BLaER1 treated with 17β-estradiol and CSF1 and Interleukin-3, amounts not matched to agents 10 nM and 100 nM (cell line): ENCODE measurements at regions not wholly inside any gene's neighbourhood (a gene's known extent, or its start where the extent isn't known, plus 50 kb on each side); places are given as distances from the start of the nearest gene placed in this dataset.
A peak's percentile ranks its signal among the peaks of the same experiment; 100 is the strongest.

Source experiments
- H3K27ac ChIP-seq, 11 experiments: shearing (Covaris generic); formaldehyde crosslinking; 2 replicates each; pipeline ENCODE4 v1.8.1; 2022
- H3K27me3 ChIP-seq, 11 experiments: shearing (Covaris generic); formaldehyde crosslinking; 2 replicates each; pipeline ENCODE4 v1.8.1; 2022
- H3K36me3 ChIP-seq, 11 experiments: shearing (Covaris generic); formaldehyde crosslinking; 2 replicates each; pipeline ENCODE4 v1.8.1; 2022
- H3K4me1 ChIP-seq, 10 experiments: shearing (Covaris generic); formaldehyde crosslinking; 2 replicates each; pipeline ENCODE4 v1.8.1; 2022
- H3K4me2 ChIP-seq, 11 experiments: shearing (Covaris generic); formaldehyde crosslinking; 2 replicates each; pipeline ENCODE4 v1.8.1; 2022
- H3K4me3 ChIP-seq, 10 experiments: shearing (Covaris generic); formaldehyde crosslinking; 2 replicates each; pipeline ENCODE4 v1.8.1; 2022
- H3K9ac ChIP-seq, 11 experiments: shearing (Covaris generic); formaldehyde crosslinking; 2 replicates each; pipeline ENCODE4 v1.8.1; 2022
- H3K9me3 ChIP-seq, 11 experiments: shearing (Covaris generic); formaldehyde crosslinking; replicated peaks in 1 of 11; 2 replicates each; pipeline ENCODE4 v1.8.1; 2022
- H4K20me1 ChIP-seq, 11 experiments: shearing (Covaris generic); formaldehyde crosslinking; 2 replicates each; pipeline ENCODE4 v1.8.1; 2022
- Cebpa-rat ChIP-seq, 11 experiments: shearing (Covaris generic); IDR thresholded peaks; 2 replicates each; pipeline ENCODE4 v1.8.1; 2022

GRCh38 chr1:4147509-4147908, 247.4 kb upstream of the C1orf174 start:
- Histone ChIP-seq H3K4me1 (peaks cover 0 to 13% (median 4%) of the 10 kb centered on the region in 10 experiments; a peak in 7 of 20 replicates), H3K27ac (no peak overlapping the region), H3K4me3 (no peak overlapping the region), H3K9me3 (no peaks in the 10 kb centered on the region), H3K4me2 (no peak overlapping the region), H3K36me3 (no peaks in the 10 kb centered on the region), H3K27me3 (no peaks in the 10 kb centered on the region), H4K20me1 (no peaks in the 10 kb centered on the region), H3K9ac (no peak overlapping the region)
- no peak for TF ChIP-seq Cebpa-rat (IDR thresholded peaks at IDR 0.05)

- Histone ChIP-seq H3K36me3 (no peaks in the 10 kb centered on the region), H3K4me3 (no peak overlapping the region), H3K27me3 (no peaks in the 10 kb centered on the region), H3K9ac (no peak overlapping the region), H3K4me2 (no peak overlapping the region), H3K27ac (no peak overlapping the region), H4K20me1 (no peaks in the 10 kb centered on the region; a peak in 1 of 22 replicates), H3K4me1 (peaks cover 0 to 13% (median 4%) of the 10 kb centered on the region in 10 experiments; a peak in 7 of 20 replicates), H3K9me3 (no peaks in the 10 kb centered on the region)
- TF ChIP-seq Cebpa-rat (IDR thresholded peaks at IDR 0.05): no peak
Measured at GRCh38 chr1:4149281-4149680, 249.2 kb upstream of the C1orf174 start.

- peaks cover 0 to 13% (median 4%) of the 10 kb centered on the region in 10 experiments; a peak in 7 of 20 replicates for H3K4me1 ChIP-seq
- no peak overlapping the region for H3K27ac ChIP-seq
- H3K4me3 ChIP-seq: no peak overlapping the region
- no peak overlapping the region for H3K4me2 ChIP-seq
- H3K27me3 ChIP-seq: no peaks in the 10 kb centered on the region
- no peak overlapping the region for H3K9ac ChIP-seq
- no peaks in the 10 kb centered on the region for H3K9me3 ChIP-seq
- H4K20me1 ChIP-seq: no peaks in the 10 kb centered on the region; a peak in 1 of 22 replicates
- TF ChIP-seq Cebpa-rat (IDR thresholded peaks at IDR 0.05): no peak
- no peaks in the 10 kb centered on the region for H3K36me3 ChIP-seq
Measured at GRCh38 chr1:4149831-4150230, 249.8 kb upstream of the C1orf174 start.

- H3K4me3 ChIP-seq: no peak overlapping the region
- H3K4me2 ChIP-seq: peak overlapping the region in 5 of 11 experiments; percentile 6 to 45 (median 33); a peak in 5 of 22 replicates
- H4K20me1 ChIP-seq: no peaks in the 10 kb centered on the region; a peak in 1 of 22 replicates
- H3K4me1 ChIP-seq: peaks cover 0 to 13% (median 4%) of the 10 kb centered on the region in 10 experiments; a peak in 7 of 20 replicates
- H3K27me3 ChIP-seq: no peaks in the 10 kb centered on the region
- H3K36me3 ChIP-seq: no peaks in the 10 kb centered on the region
- H3K9ac ChIP-seq: no peak overlapping the region
- no peak for TF ChIP-seq Cebpa-rat (IDR thresholded peaks at IDR 0.05)
- H3K9me3 ChIP-seq: no peaks in the 10 kb centered on the region
- H3K27ac ChIP-seq: no peak overlapping the region
Measured at GRCh38 chr1:4150262-4150661, 250.2 kb upstream of the C1orf174 start.

- Histone ChIP-seq H4K20me1 (no peaks in the 10 kb centered on the region; a peak in 1 of 22 replicates), H3K27ac (no peak overlapping the region), H3K27me3 (no peaks in the 10 kb centered on the region), H3K36me3 (no peaks in the 10 kb centered on the region), H3K4me1 (peaks cover 0 to 13% (median 4%) of the 10 kb centered on the region in 10 experiments; a peak in 7 of 20 replicates), H3K9me3 (no peaks in the 10 kb centered on the region), H3K9ac (no peak overlapping the region), H3K4me3 (no peak overlapping the region), H3K4me2 (no peak overlapping the region)
- TF ChIP-seq Cebpa-rat (IDR thresholded peaks at IDR 0.05): no peak
Measured at GRCh38 chr1:4152266-4152665, 252.2 kb upstream of the C1orf174 start.

GRCh38 chr1:4153571-4153970, 253.5 kb upstream of the C1orf174 start:
- no peaks in the 10 kb centered on the region for H3K36me3 ChIP-seq
- H3K4me2 ChIP-seq: no peak overlapping the region
- no peak overlapping the region for H3K27ac ChIP-seq
- H4K20me1 ChIP-seq: no peaks in the 10 kb centered on the region; a peak in 1 of 22 replicates
- H3K9ac ChIP-seq: no peak overlapping the region
- no peaks in the 10 kb centered on the region; a peak in 1 of 22 replicates for H3K9me3 ChIP-seq
- no peak overlapping the region for H3K4me3 ChIP-seq
- H3K27me3 ChIP-seq: no peaks in the 10 kb centered on the region
- TF ChIP-seq Cebpa-rat (IDR thresholded peaks at IDR 0.05): no peak
- H3K4me1 ChIP-seq: peaks cover 0 to 13% (median 4%) of the 10 kb centered on the region in 10 experiments; a peak in 7 of 20 replicates

- Histone ChIP-seq H3K4me3 (no peak overlapping the region), H3K4me2 (no peak overlapping the region), H3K27ac (no peak overlapping the region), H3K36me3 (no peaks in the 10 kb centered on the region), H3K9me3 (no peaks in the 10 kb centered on the region; a peak in 1 of 22 replicates), H4K20me1 (no peaks in the 10 kb centered on the region; a peak in 1 of 22 replicates), H3K9ac (no peak overlapping the region), H3K27me3 (no peaks in the 10 kb centered on the region), H3K4me1 (0 out of 20 replicates have a peak, but pooled peaks cover 0 to 4% (median 0%) of the 10 kb centered on the region in 10 experiments)
- TF ChIP-seq Cebpa-rat (IDR thresholded peaks at IDR 0.05): no peak
Measured at GRCh38 chr1:4156241-4156973, 256.3 kb upstream of the C1orf174 start.

GRCh38 chr1:4160181-4160580, 260.1 kb upstream of the C1orf174 start:
- H3K4me1 ChIP-seq: no peaks in the 10 kb centered on the region
- no peaks in the 10 kb centered on the region for H4K20me1 ChIP-seq
- no peak overlapping the region for H3K4me3 ChIP-seq
- H3K9me3 ChIP-seq: no peaks in the 10 kb centered on the region; a peak in 1 of 22 replicates
- no peak overlapping the region for H3K4me2 ChIP-seq
- H3K9ac ChIP-seq: no peak overlapping the region
- H3K27me3 ChIP-seq: no peaks in the 10 kb centered on the region
- no peak overlapping the region for H3K27ac ChIP-seq
- no peaks in the 10 kb centered on the region for H3K36me3 ChIP-seq
- no peak for TF ChIP-seq Cebpa-rat (IDR thresholded peaks at IDR 0.05)

GRCh38 chr1:4161366-4162006, 261.4 kb upstream of the C1orf174 start:
- Histone ChIP-seq H3K4me3 (no peak overlapping the region), H4K20me1 (no peaks in the 10 kb centered on the region), H3K4me2 (no peak overlapping the region), H3K36me3 (no peaks in the 10 kb centered on the region), H3K9ac (no peak overlapping the region), H3K9me3 (no peaks in the 10 kb centered on the region; a peak in 1 of 22 replicates), H3K27ac (no peak overlapping the region), H3K4me1 (no peaks in the 10 kb centered on the region), H3K27me3 (no peaks in the 10 kb centered on the region)
- no peak for TF ChIP-seq Cebpa-rat (IDR thresholded peaks at IDR 0.05)
